C4-2B (cell line): ENCODE measurements at regions not wholly inside any gene's neighbourhood (a gene's known extent, or its start where the extent isn't known, plus 50 kb on each side); places are given as distances from the start of the nearest gene placed in this dataset.

Experiments
- CTCF ChIP-seq: fragments of 450-650 bp; conservative IDR thresholded peaks from 2 replicates; pipeline ENCODE4 v1.5.1; 2017; ENCODE audit warnings: mild to moderate bottlenecking
- ZFX ChIP-seq: fragments of 450-650 bp; IDR thresholded peaks from 2 replicates; pipeline ENCODE4 v1.6.1; 2017

- TF ChIP-seq CTCF (no peak), ZFX (no peak)
Measured at GRCh38 chr1:67540025-67540732, 110.0 kb upstream of the SERBP1 start.
